ENCODE measurements at regions not wholly inside any gene's neighbourhood (a gene's known extent, or its start where the extent isn't known, plus 50 kb on each side); places are given as distances from the start of the nearest gene placed in this dataset.

- no peak for TF ChIP-seq CTCF (IDR thresholded peaks at IDR 0.05)
- ATAC-seq (ENCODE audit: low FRiP score): no peak
- no peak for DNase-seq (ENCODE audit: low spot score)
These were observed 139.5 kb downstream of the PLCE1 start for GRCh38 chr10:94133239-94133638.

- ATAC-seq (ENCODE audit: low FRiP score) (no peak), DNase-seq (ENCODE audit: low spot score) (no peak)
- TF ChIP-seq CTCF (IDR thresholded peaks at IDR 0.05): no peak
These were observed 144.0 kb downstream of the PLCE1 start for GRCh38 chr10:94137747-94138146.

GRCh38 chr10:94138391-94138790 is 144.7 kb downstream of the PLCE1 start:
- no peak for TF ChIP-seq CTCF (IDR thresholded peaks at IDR 0.05)
- ATAC-seq (ENCODE audit: low FRiP score) (no peak), DNase-seq (ENCODE audit: low spot score) (no peak)

GRCh38 chr10:94143261-94143660 is 149.5 kb downstream of the PLCE1 start:
- ATAC-seq (ENCODE audit: low FRiP score) (no peak), DNase-seq (ENCODE audit: low spot score) (no peak)
- no peak for TF ChIP-seq CTCF (IDR thresholded peaks at IDR 0.05)

GRCh38 chr10:94146313-94146712 is 152.6 kb downstream of the PLCE1 start:
- TF ChIP-seq CTCF (IDR thresholded peaks at IDR 0.05): no peak
- ATAC-seq (ENCODE audit: low FRiP score) (no peak), DNase-seq (ENCODE audit: low spot score) (no peak)

GRCh38 chr10:94146746-94147145 is 153.0 kb downstream of the PLCE1 start:
- ATAC-seq (ENCODE audit: low FRiP score): no peak
- no peak for TF ChIP-seq CTCF (IDR thresholded peaks at IDR 0.05)
- no peak for DNase-seq (ENCODE audit: low spot score)

GRCh38 chr10:94149702-94150101 is 156.0 kb downstream of the PLCE1 start:
- DNase-seq (ENCODE audit: low spot score) (no peak), ATAC-seq (ENCODE audit: low FRiP score) (no peak)
- TF ChIP-seq CTCF (IDR thresholded peaks at IDR 0.05): no peak

Measured in omental fat pad (tissue), 3 donors.